ENCODE measurements at regions not wholly inside any gene's neighbourhood (a gene's known extent, or its start where the extent isn't known, plus 50 kb on each side); places are given as distances from the start of the nearest gene placed in this dataset.

DNA sequence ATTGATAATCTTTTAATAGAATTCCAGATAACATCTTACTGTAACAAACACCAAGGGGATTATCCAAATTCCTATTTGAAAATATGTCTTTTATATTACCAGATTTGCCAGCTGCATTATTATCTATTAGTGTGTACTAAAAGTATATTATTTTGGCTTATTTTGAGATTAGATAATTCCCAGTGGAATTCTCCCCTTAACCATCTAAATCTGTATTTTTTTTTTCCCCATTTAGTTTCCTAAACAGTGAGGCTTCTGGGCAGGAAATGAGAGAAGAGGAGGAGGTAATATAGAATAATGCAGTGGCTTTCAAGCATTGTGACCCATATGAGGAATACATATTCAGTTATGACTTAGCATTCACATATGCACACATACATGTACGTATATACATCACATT, 53.5 kb upstream of the ABL1 start:
- DNase-seq (ENCODE audit: low read depth in 2 of 2), result no peak

DNA sequence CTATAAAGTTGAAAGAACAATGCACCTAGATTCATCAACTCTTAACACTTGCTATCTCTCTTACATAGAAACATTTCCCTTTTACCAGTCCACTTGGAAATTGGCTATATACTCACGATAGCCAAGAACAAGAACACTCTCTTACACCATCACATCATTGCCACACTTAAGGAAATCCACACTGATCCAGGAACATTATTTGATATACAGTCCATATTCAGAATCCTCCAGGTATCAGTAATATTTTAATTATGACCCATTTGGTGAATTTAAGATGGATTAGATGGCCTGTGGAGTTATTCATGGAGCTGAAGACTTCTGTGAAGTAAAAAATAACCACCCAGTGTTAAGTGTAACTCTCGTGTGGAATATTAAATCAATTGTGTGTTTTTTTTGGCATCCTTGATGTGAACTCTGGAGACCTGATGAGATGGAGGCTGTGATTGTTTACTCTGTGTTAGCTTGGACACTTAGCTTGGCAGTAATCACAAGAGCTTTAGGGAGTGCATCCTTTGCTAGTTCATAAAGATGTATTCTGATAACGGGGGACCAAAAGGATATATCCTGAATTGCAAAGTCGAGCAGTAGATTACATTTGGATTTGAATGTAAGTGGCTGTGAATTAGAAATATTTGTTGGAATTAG, 52.0 kb upstream of the ABL1 start:
- no peak for DNase-seq (ENCODE audit: low read depth in 2 of 2)

DNA sequence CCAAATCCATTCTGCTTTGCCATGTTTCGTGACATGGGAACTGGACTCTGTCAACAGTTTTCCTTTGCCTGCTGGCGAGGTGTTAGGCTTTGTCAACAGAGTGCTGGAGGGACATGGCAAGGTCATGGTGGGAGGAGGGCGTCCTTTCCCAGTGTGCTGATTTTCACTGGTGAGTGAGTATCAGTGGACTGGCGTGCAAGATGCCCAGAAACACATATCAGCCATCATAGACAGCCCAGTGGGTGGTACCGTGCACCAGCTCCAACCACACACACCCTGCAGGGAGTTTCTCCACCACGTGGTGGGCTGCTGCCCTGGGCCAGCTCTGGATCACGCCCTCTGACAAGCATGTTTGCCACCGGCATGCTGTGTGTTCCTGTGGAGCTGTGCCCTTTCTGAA, 50.0 kb upstream of the ABL1 start:
- DNase-seq (ENCODE audit: low read depth in 2 of 2), result no peak

Data from fibroblast of skin of left quadriceps (primary cell).